Erythroblast (primary cell): ENCODE measurements at regions not wholly inside any gene's neighbourhood (a gene's known extent, or its start where the extent isn't known, plus 50 kb on each side); places are given as distances from the start of the nearest gene placed in this dataset.

Experiments used
- DNase-seq, 2 experiments: peaks; one replicate each; lab custom pipeline; 2025; lab: John Stamatoyannopoulos, UW
- GATA1 ChIP-seq: IDR thresholded peaks from 2 replicates; pipeline ENCODE4 v1.6.1; 2011; ENCODE audit warnings: low read depth, mild to moderate bottlenecking, control low read depth, low read length, moderate library complexity
- POLR2A ChIP-seq: IDR thresholded peaks from 2 replicates; pipeline ENCODE4 v1.6.1; 2011; ENCODE audit warnings: mild to moderate bottlenecking, low read length

DNA sequence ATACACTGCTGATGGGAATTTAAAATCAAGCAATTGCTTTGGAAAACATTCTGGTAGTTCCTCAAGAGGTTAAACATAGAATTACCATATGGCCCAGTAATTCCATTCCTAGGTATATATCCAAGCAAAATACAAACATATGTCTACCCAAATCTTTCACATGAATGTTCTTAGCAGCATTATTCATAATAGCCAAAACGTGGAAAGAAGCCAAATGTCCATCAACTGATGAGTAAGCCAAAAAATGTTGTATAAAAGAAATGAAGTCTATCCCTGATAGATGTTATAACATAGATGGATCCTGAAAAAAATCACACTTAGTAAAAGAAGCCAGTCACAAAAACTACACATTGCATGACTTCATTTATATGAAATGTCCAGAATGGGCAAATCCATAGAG lies 893.0 kb downstream of the SORCS3 start:
- DNase-seq = no peak

DNA sequence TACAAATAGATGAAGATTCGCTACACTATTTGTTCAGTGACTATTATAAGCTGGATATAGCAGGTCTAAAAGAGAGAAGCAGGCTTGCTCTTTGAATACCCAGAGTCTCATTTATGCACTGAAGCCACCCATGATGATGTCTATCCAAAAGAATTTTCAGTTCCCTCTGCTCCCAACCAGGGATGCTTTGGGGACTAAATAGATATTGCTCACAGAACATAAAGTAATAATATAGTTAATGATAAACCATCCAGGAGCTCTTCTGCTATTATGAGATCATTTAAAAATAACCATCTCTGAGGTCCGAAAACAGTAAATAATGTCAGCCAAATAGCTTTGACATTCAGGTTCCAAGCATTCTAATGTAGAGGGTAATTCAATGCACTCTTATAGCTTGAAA lies 875.4 kb downstream of the SORCS3 start:
- TF ChIP-seq GATA1 (no peak), POLR2A (no peak)
- no peak for DNase-seq

More for the DNA sequence above, 893.0 kb downstream of the SORCS3 start:
- TF ChIP-seq POLR2A (no peak), GATA1 (no peak)

- no peak for DNase-seq
- TF ChIP-seq POLR2A (no peak), GATA1 (no peak)
These were observed 873.0 kb downstream of the SORCS3 start for GRCh38 chr10:105514106-105514505.

- DNase-seq = no peak
- no peak for TF ChIP-seq POLR2A
- TF ChIP-seq GATA1 = no peak
These were observed 868.4 kb downstream of the SORCS3 start for GRCh38 chr10:105509517-105509916.

GRCh38 chr10:105506262-105506661 lies 865.2 kb downstream of the SORCS3 start:
- TF ChIP-seq POLR2A (no peak), GATA1 (no peak)
- DNase-seq = no peak

DNA sequence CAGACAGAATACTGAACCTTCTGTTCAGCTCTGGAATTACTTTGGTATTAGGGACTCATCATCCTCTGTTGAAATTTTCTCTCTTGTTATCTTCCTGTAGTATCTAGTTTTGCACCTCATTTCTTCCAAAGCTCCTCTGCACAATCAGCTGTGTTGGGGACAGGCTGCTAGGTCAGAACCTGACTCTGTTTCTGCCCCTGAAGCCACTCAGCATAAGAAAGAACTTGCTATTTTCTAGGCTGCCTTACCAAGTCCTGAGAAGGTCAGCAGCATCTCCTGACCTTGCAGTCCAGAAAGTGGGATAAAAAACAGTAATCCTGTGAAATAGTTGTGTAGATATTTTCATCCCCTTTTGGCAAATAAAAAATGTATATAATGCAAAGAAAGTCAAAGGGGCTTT lies 862.6 kb downstream of the SORCS3 start:
- DNase-seq = no peak
- TF ChIP-seq GATA1 (no peak), POLR2A (no peak)

DNA sequence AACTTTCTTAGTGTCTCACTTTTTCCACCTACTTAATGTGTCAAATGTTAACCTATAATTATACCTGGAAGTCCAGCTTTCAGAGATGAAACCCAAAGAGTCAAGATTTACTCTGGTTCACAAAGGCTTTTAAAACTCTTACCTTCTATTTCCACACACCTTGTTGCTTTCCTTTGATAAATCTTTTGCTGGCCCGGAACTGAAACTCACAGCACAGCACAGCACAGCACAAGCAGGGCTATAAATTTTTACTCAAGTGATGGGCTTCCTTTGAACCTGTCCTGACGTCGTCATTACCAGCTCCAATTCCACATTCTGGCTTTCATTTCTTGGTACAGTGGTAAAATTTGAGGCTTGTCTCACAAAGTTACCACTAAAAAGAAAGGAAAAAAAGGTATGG lies 861.0 kb downstream of the SORCS3 start:
- TF ChIP-seq POLR2A (no peak), GATA1 (no peak)

DNA sequence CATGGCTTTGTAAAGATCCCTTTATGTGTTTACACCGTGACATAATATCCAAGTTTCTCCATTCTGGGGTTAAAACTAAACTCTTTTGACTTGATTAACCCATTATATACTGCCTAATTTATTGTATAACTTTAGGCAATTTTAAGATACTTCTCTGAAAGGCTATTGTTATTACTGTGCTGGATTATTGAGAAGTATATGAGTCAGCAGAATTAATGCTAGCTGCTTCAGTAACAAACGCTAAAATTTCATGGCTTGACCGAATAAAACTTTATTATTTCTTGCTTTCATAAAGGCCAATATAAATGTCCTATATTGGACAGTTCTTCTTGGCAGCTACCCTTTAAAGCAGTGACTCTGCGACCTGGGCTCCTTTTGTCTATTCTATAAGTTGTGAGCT lies 853.9 kb downstream of the SORCS3 start:
- TF ChIP-seq POLR2A = no peak
- TF ChIP-seq GATA1 = no peak
- DNase-seq = no peak

More for the DNA sequence above, 861.0 kb downstream of the SORCS3 start:
- DNase-seq = no peak

- no peak for DNase-seq
- TF ChIP-seq GATA1 (no peak), POLR2A (no peak)
These were observed 853.2 kb downstream of the SORCS3 start for GRCh38 chr10:105494303-105494702.

DNA sequence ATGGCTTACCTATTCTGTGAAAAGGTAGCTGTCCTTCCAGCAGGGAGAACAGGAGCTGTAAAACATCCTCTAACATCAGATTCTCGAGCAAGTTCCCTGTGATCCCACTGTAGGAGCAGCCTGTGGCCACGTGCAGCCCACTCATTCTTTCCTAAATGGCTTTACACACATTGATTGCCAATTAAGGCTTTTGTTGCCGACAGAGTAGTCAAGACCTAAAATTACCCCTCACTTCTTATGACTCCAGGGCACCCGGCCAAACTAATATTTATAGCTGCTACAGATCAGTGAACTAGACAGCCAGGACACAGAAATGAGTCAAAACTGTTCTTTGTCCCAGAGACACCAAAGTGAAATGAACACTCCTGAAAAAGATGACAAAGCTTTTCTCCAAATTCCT lies 832.1 kb downstream of the SORCS3 start:
- TF ChIP-seq POLR2A (no peak), GATA1 (no peak)
- no peak for DNase-seq

- TF ChIP-seq GATA1 (no peak), POLR2A (no peak)
- no peak for DNase-seq
These were observed 827.7 kb downstream of the SORCS3 start for GRCh38 chr10:105468759-105469158.

- no peak for DNase-seq
- TF ChIP-seq GATA1 = no peak
- no peak for TF ChIP-seq POLR2A
These were observed 825.4 kb downstream of the SORCS3 start for GRCh38 chr10:105466521-105466920.

GRCh38 chr10:105434970-105435369 lies 793.9 kb downstream of the SORCS3 start:
- TF ChIP-seq POLR2A = no peak
- TF ChIP-seq GATA1 = no peak

GRCh38 chr10:105413997-105414396 lies 772.9 kb downstream of the SORCS3 start:
- DNase-seq = no peak
- TF ChIP-seq POLR2A (no peak), GATA1 (no peak)

More at GRCh38 chr10:105434970-105435369, 793.9 kb downstream of the SORCS3 start:
- DNase-seq = no peak

DNA sequence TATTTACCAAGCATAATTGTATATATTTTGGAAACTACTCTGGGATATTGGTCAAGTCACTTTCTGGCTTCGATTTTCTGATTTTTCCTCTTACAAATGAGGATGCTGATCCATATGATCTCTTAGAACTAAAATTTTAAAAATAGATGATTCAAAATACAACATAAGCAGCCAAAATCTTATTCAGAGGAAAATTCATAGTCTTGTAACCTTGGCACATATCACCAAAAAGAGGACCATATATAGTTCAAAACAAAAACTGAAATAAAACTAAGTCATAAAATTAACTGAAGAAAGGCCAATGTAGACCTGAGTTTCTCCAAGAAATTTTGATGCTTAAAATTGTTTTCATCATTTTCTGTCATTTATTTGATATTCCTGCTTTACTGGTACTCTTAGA lies 768.3 kb downstream of the SORCS3 start:
- TF ChIP-seq GATA1 = no peak
- TF ChIP-seq POLR2A = no peak
- DNase-seq = no peak

DNA sequence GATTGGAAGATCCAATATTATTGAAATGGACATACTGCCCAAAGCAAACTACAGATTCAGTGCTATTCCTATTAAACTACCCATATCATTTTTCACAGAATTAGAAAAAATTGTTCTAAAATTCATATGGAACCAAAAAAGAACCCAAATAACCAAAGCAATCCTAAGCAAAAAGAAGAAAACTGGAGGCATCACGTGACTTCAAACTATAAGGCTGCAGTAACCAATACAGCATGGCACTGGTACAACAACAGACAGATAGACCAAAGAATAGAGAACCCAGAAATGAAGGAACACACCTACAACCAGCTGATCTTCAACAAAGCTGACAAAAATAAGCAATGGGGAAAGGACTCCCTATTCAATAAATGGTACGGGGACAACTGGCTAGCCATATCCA lies 765.4 kb downstream of the SORCS3 start:
- TF ChIP-seq POLR2A (no peak), GATA1 (no peak)
- no peak for DNase-seq

GRCh38 chr10:105398202-105398601 lies 757.1 kb downstream of the SORCS3 start:
- no peak for DNase-seq
- TF ChIP-seq GATA1 = no peak
- TF ChIP-seq POLR2A = no peak
